CD14-positive monocyte (primary cell): ENCODE measurements at regions not wholly inside any gene's neighbourhood (a gene's known extent, or its start where the extent isn't known, plus 50 kb on each side); places are given as distances from the start of the nearest gene placed in this dataset.

Experiments
- DNase-seq, 3 donors: peaks; one replicate each; pipeline ENCODE4 v3.0.0-alpha.2; 2011 to 2022
- H2AFZ ChIP-seq: 2 replicates; pipeline ENCODE4 v1.6.0; 2012; ENCODE audit warnings: mild to moderate bottlenecking, low read depth, low read length, inconsistent platforms; ENCODE audit not compliant: insufficient read depth, poor library complexity, severe bottlenecking
- H3K27ac ChIP-seq, 2 donors: 1 replicate in 1 of 2; 2 replicates in 1 of 2; pipeline ENCODE4 v1.5.1; 2012 to 2013; ENCODE audit warnings: low read length in 2 of 2, control low read depth in 1 of 2, inconsistent platforms in 1 of 2, low read depth in 1 of 2, mild to moderate bottlenecking in 1 of 2
- H3K27me3 ChIP-seq, 2 donors: one replicate each; pipeline versions ENCODE4 v1.6.0 to v1.6.1; 2011 to 2013; ENCODE audit warnings: low read length in 2 of 2; ENCODE audit not compliant: control insufficient read depth in 2 of 2, insufficient read depth in 2 of 2
- H3K36me3 ChIP-seq, 2 donors: replicated peaks in 1 of 2; 1 replicate in 1 of 2; 2 replicates in 1 of 2; pipeline versions ENCODE4 v1.5.1 to v1.6.1; 2012 to 2013; ENCODE audit warnings: low read length in 2 of 2, control low read depth in 1 of 2, inconsistent platforms in 1 of 2, mild to moderate bottlenecking in 1 of 2; ENCODE audit not compliant: insufficient read depth in 2 of 2, control insufficient read depth in 1 of 2
- H3K4me1 ChIP-seq, 2 donors: 1 replicate in 1 of 2; 2 replicates in 1 of 2; pipeline versions ENCODE4 v1.5.1 to v1.6.1; 2012 to 2013; ENCODE audit warnings: low read length in 2 of 2, control low read depth in 1 of 2, inconsistent platforms in 1 of 2, mild to moderate bottlenecking in 1 of 2, moderate library complexity in 1 of 2; ENCODE audit not compliant: insufficient read depth in 2 of 2, control insufficient read depth in 1 of 2
- H3K4me2 ChIP-seq: replicated peaks from 2 replicates; pipeline ENCODE3; 2012; ENCODE audit warnings: low read length, moderate library complexity, mild to moderate bottlenecking; ENCODE audit not compliant: poor library complexity, severe bottlenecking; ENCODE audit errors: extremely low read depth
- H3K4me3 ChIP-seq, 3 experiments: fragments of 200-600 bp in 1 of 3; sonication (generic) in 1 of 3; replicated peaks in 1 of 3; 1 replicate in 2 of 3; 2 replicates in 1 of 3; pipeline ENCODE4 v1.5.1; 2011 to 2013; ENCODE audit warnings: low read length in 3 of 3, mild to moderate bottlenecking in 3 of 3, control low read depth in 2 of 3, low read depth in 2 of 3, inconsistent platforms in 1 of 3, moderate library complexity in 1 of 3
- H3K79me2 ChIP-seq: 2 replicates; pipeline ENCODE4 v1.6.0; 2012; ENCODE audit warnings: mild to moderate bottlenecking, control low read depth, inconsistent platforms, low read length, moderate library complexity; ENCODE audit not compliant: insufficient read depth
- H3K9ac ChIP-seq: 2 replicates; pipeline ENCODE4 v1.6.0; 2017; ENCODE audit warnings: low read length, mild to moderate bottlenecking; ENCODE audit not compliant: insufficient read depth, poor library complexity, severe bottlenecking
- H3K9me3 ChIP-seq, 2 donors: replicated peaks in 1 of 2; 1 replicate in 1 of 2; 2 replicates in 1 of 2; pipeline versions ENCODE4 v1.5.1 to v1.6.1; 2012 to 2013; ENCODE audit warnings: low read length in 2 of 2, control low read depth in 1 of 2; ENCODE audit not compliant: control insufficient read depth in 1 of 2, insufficient read depth in 1 of 2
- H4K20me1 ChIP-seq: 2 replicates; pipeline ENCODE4 v1.6.0; 2012; ENCODE audit warnings: mild to moderate bottlenecking, low read length, control low read depth, moderate library complexity; ENCODE audit not compliant: insufficient read depth
- H3K27ac Mint-ChIP-seq, 7 donors: one replicate each; pipeline ENCODE4 v1.8.0; 2020; ENCODE audit warnings: mild to moderate bottlenecking in 7 of 7, mixed read lengths in 7 of 7, moderate library complexity in 6 of 7, inconsistent platforms in 2 of 7
- H3K27me3 Mint-ChIP-seq, 3 donors: one replicate each; pipeline ENCODE4 v1.8.0; 2021 to 2022; ENCODE audit warnings: low read depth in 3 of 3, mild to moderate bottlenecking in 3 of 3, mixed read lengths in 3 of 3, moderate library complexity in 3 of 3, inconsistent platforms in 1 of 3
- H3K36me3 Mint-ChIP-seq, 2 donors: one replicate each; pipeline ENCODE4 v1.8.0; 2020; ENCODE audit warnings: mixed read lengths in 2 of 2, inconsistent platforms in 1 of 2, mild to moderate bottlenecking in 1 of 2
- H3K4me1 Mint-ChIP-seq: one replicate; pipeline ENCODE4 v1.8.0; 2020; ENCODE audit warnings: mild to moderate bottlenecking, mixed read lengths
- H3K4me3 Mint-ChIP-seq, 2 donors: one replicate each; pipeline ENCODE4 v1.8.0; 2020; ENCODE audit warnings: mild to moderate bottlenecking in 2 of 2, mixed read lengths in 2 of 2, moderate library complexity in 1 of 2
- H3K9me3 Mint-ChIP-seq, 7 donors: one replicate each; pipeline ENCODE4 v1.8.0; 2020 to 2022; ENCODE audit warnings: mixed read lengths in 7 of 7, mild to moderate bottlenecking in 6 of 7, moderate library complexity in 6 of 7, inconsistent platforms in 2 of 7
- CTCF ChIP-seq: fragments of 200-600 bp; IDR thresholded peaks from one replicate; pipeline ENCODE4 v1.8.0; 2022; ENCODE audit warnings: antibody characterized with exemption, mild to moderate bottlenecking
- WGBS: methylation state at CpG from one replicate; pipeline ENCODE4 v1.1.5; 2013; ENCODE audit warnings: missing lambda C conversion rate; ENCODE audit not compliant: insufficient coverage; 5-methylcytosine and 5-hydroxymethylcytosine counted together
- intact Hi-C, 2 donors: fragments of 100-400 bp; cut with micrococcal nuclease; formaldehyde crosslinking; loops; one replicate each; pipeline versions ENCODE4 v1.15.0 to v1.15.1; 2023

GRCh38 chr12:13603953-13604352 is 377.4 kb downstream of the GRIN2B start:
- no peak for DNase-seq
- WGBS, result no CpG with 5 or more reads among the region's 5 CpGs
- no peaks in the 10 kb centered on the region for H3K27me3 ChIP-seq
- TF ChIP-seq CTCF, result no peak
- H3K27ac ChIP-seq, result no peak overlapping the region
- H3K4me3 ChIP-seq, result no peak overlapping the region
- Mint-ChIP-seq H3K27me3 (peaks cover 0 to 1% (median 0%) of the 10 kb centered on the region in 3 donors), H3K4me1 (no peaks in the 10 kb centered on the region), H3K36me3 (no peaks in the 10 kb centered on the region), H3K4me3 (no peak overlapping the region), H3K27ac (no peak overlapping the region), H3K9me3 (peaks cover 0 to 6% (median 2%) of the 10 kb centered on the region in 7 donors)
- H4K20me1 ChIP-seq, result no peaks in the 10 kb centered on the region
- H3K9me3 ChIP-seq, result no peaks in the 10 kb centered on the region
- no peak overlapping the region for H3K9ac ChIP-seq
- no peak overlapping the region for H3K4me2 ChIP-seq
- intact Hi-C loops, result no loop called here
- H3K36me3 ChIP-seq, result no peaks in the 10 kb centered on the region
- no peak overlapping the region for H2AFZ ChIP-seq
- H3K79me2 ChIP-seq, result no peaks in the 10 kb centered on the region
- H3K4me1 ChIP-seq, result no peaks in the 10 kb centered on the region

GRCh38 chr12:13602172-13602571 is 379.2 kb downstream of the GRIN2B start:
- no peak overlapping the region for H3K9ac ChIP-seq
- Mint-ChIP-seq H3K4me1 (no peaks in the 10 kb centered on the region), H3K36me3 (no peaks in the 10 kb centered on the region), H3K27me3 (peaks cover 0 to 1% (median 0%) of the 10 kb centered on the region in 3 donors), H3K4me3 (no peak overlapping the region), H3K27ac (no peak overlapping the region), H3K9me3 (peaks cover 0 to 3% (median 0%) of the 10 kb centered on the region in 7 donors)
- H3K27ac ChIP-seq, result no peak overlapping the region
- H3K9me3 ChIP-seq, result no peaks in the 10 kb centered on the region
- intact Hi-C loops, result no loop called here
- H3K4me2 ChIP-seq, result no peak overlapping the region
- no peaks in the 10 kb centered on the region for H3K79me2 ChIP-seq
- DNase-seq, result no peak
- no peak for TF ChIP-seq CTCF
- H3K36me3 ChIP-seq, result no peaks in the 10 kb centered on the region
- no peak overlapping the region for H3K4me3 ChIP-seq
- no CpG with 5 or more reads among the region's 2 CpGs for WGBS
- no peaks in the 10 kb centered on the region for H3K4me1 ChIP-seq
- H4K20me1 ChIP-seq, result no peaks in the 10 kb centered on the region
- H2AFZ ChIP-seq, result no peak overlapping the region
- H3K27me3 ChIP-seq, result no peaks in the 10 kb centered on the region
